ENCODE measurements at regions not wholly inside any gene's neighbourhood (a gene's known extent, or its start where the extent isn't known, plus 50 kb on each side); places are given as distances from the start of the nearest gene placed in this dataset.

- Histone ChIP-seq H3K27me3 (ENCODE audit: control insufficient read depth, low read length) (no peaks in the 10 kb centered on the region), H3K36me3 (ENCODE audit: control insufficient read depth, low read length) (no peaks in the 10 kb centered on the region), H3F3A (ENCODE audit: control insufficient read depth, insufficient read depth) (no peaks in the 10 kb centered on the region), H3K4me1 (ENCODE audit: control insufficient read depth, low read length) (no peaks in the 10 kb centered on the region), H3K4me3 (ENCODE audit: low read length) (no peak overlapping the region), H3K4me2 (ENCODE audit: low read length) (no peak overlapping the region), H4K20me1 (ENCODE audit: control insufficient read depth, insufficient read depth, low read depth, low read length) (no peaks in the 10 kb centered on the region), H3K9me3 (ENCODE audit: control insufficient read depth, insufficient read depth, low read length) (no peaks in the 10 kb centered on the region), H3K9me2 (replicated peaks; ENCODE audit: control insufficient read depth, low read length) (no peaks in the 10 kb centered on the region; the same call in 1 of the 2 replicates), H3K27ac (ENCODE audit: low read depth, low read length) (no peak overlapping the region), H3K79me2 (ENCODE audit: control insufficient read depth, low read length) (no peaks in the 10 kb centered on the region)
- TF ChIP-seq CTCF (IDR thresholded peaks at IDR 0.05; ENCODE audit: low read depth, low read length, poor library complexity, severe bottlenecking) (no peak), EZH2phosphoT487 (IDR thresholded peaks at IDR 0.05; ENCODE audit: borderline replicate concordance, low read length) (no peak)
Observed at GRCh38 chr6:74805916-74806696, 399.7 kb downstream of the COL12A1 start.

- no peaks in the 10 kb centered on the region for H3F3A ChIP-seq (ENCODE audit: control insufficient read depth, insufficient read depth)
- no peaks in the 10 kb centered on the region; the same call in 1 of the 2 replicates for H3K9me2 ChIP-seq (replicated peaks; ENCODE audit: control insufficient read depth, low read length)
- H3K27me3 ChIP-seq (ENCODE audit: control insufficient read depth, low read length): no peaks in the 10 kb centered on the region
- no peaks in the 10 kb centered on the region for H3K9me3 ChIP-seq (ENCODE audit: control insufficient read depth, insufficient read depth, low read length)
- TF ChIP-seq CTCF (IDR thresholded peaks at IDR 0.05; ENCODE audit: low read depth, low read length, poor library complexity, severe bottlenecking) (no peak), EZH2phosphoT487 (IDR thresholded peaks at IDR 0.05; ENCODE audit: borderline replicate concordance, low read length) (no peak)
- no peaks in the 10 kb centered on the region for H3K79me2 ChIP-seq (ENCODE audit: control insufficient read depth, low read length)
- no peak overlapping the region for H3K27ac ChIP-seq (ENCODE audit: low read depth, low read length)
- no peaks in the 10 kb centered on the region for H3K4me1 ChIP-seq (ENCODE audit: control insufficient read depth, low read length)
- H4K20me1 ChIP-seq (ENCODE audit: control insufficient read depth, insufficient read depth, low read depth, low read length): no peaks in the 10 kb centered on the region
- H3K4me3 ChIP-seq (ENCODE audit: low read length): no peak overlapping the region
- H3K36me3 ChIP-seq (ENCODE audit: control insufficient read depth, low read length): no peaks in the 10 kb centered on the region
- H3K4me2 ChIP-seq (ENCODE audit: low read length): no peak overlapping the region
Observed at GRCh38 chr6:74798302-74798701, 407.6 kb downstream of the COL12A1 start.

GRCh38 chr6:74785236-74785635, 420.6 kb downstream of the COL12A1 start:
- Histone ChIP-seq H3K79me2 (ENCODE audit: control insufficient read depth, low read length) (no peaks in the 10 kb centered on the region), H3K9me3 (ENCODE audit: control insufficient read depth, insufficient read depth, low read length) (no peaks in the 10 kb centered on the region), H3K4me2 (ENCODE audit: low read length) (no peak overlapping the region), H3F3A (ENCODE audit: control insufficient read depth, insufficient read depth) (no peaks in the 10 kb centered on the region), H3K27me3 (ENCODE audit: control insufficient read depth, low read length) (no peaks in the 10 kb centered on the region), H4K20me1 (ENCODE audit: control insufficient read depth, insufficient read depth, low read depth, low read length) (no peaks in the 10 kb centered on the region), H3K27ac (ENCODE audit: low read depth, low read length) (no peak overlapping the region), H3K4me3 (ENCODE audit: low read length) (no peak overlapping the region), H3K36me3 (ENCODE audit: control insufficient read depth, low read length) (no peaks in the 10 kb centered on the region), H3K4me1 (ENCODE audit: control insufficient read depth, low read length) (no peaks in the 10 kb centered on the region), H3K9me2 (replicated peaks; ENCODE audit: control insufficient read depth, low read length) (no peaks in the 10 kb centered on the region)
- TF ChIP-seq EZH2phosphoT487 (IDR thresholded peaks at IDR 0.05; ENCODE audit: borderline replicate concordance, low read length) (no peak), CTCF (IDR thresholded peaks at IDR 0.05; ENCODE audit: low read depth, low read length, poor library complexity, severe bottlenecking) (no peak)
